ENCODE measurements at regions not wholly inside any gene's neighbourhood (a gene's known extent, or its start where the extent isn't known, plus 50 kb on each side); places are given as distances from the start of the nearest gene placed in this dataset.

GRCh38 chrX:43564953-43565352, 91.1 kb upstream of the MAOA start:
- H3K4me3 Mint-ChIP-seq = no peak overlapping the region
- CTCF ChIA-PET = no interaction called here
- H3K9me3 Mint-ChIP-seq (ENCODE audit: low read depth) = no peaks in the 10 kb centered on the region
- DNase-seq = no peak
- POLR2A ChIA-PET = no interaction called here
- intact Hi-C loops (cut with DNase I, micrococcal nuclease) = no loop called here
- no peaks in the 10 kb centered on the region for H3K36me3 Mint-ChIP-seq (ENCODE audit: low read depth)
- H3K27ac Mint-ChIP-seq = no peak overlapping the region
- no peaks in the 10 kb centered on the region for H3K4me1 Mint-ChIP-seq
- no peaks in the 10 kb centered on the region for H3K27me3 Mint-ChIP-seq
- no peak for ATAC-seq

DNA sequence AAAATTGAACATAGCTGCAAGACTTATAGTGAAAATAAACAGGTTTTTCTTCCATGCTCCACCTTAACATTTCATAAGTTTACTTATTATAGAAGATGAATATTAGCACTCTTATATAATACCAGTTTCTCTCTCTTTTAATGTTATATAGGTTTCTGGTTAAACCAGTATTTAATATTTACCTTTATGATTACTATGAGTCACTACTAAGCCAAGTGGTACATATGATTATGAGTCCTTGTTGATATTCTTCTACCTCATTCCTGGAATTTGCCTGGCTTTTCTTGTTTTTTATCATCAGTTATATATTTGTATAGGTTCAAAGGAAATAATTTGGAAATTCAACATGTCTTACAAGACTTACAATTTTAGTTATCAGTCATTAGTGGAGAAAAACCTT, 89.9 kb upstream of the MAOA start:
- ATAC-seq (no peak), DNase-seq (no peak)
- H3K36me3 Mint-ChIP-seq (ENCODE audit: low read depth) = no peaks in the 10 kb centered on the region
- H3K4me1 Mint-ChIP-seq = no peaks in the 10 kb centered on the region
- H3K27me3 Mint-ChIP-seq = no peaks in the 10 kb centered on the region
- no peaks in the 10 kb centered on the region for H3K9me3 Mint-ChIP-seq (ENCODE audit: low read depth)
- H3K4me3 Mint-ChIP-seq = no peak overlapping the region
- intact Hi-C loops (cut with DNase I, micrococcal nuclease) = no loop called here
- ChIA-PET CTCF (no interaction called here), POLR2A (no interaction called here)
- no peak overlapping the region for H3K27ac Mint-ChIP-seq

- ATAC-seq (no peak), DNase-seq (no peak)
- Mint-ChIP-seq H3K4me1 (no peaks in the 10 kb centered on the region), H3K4me3 (no peak overlapping the region), H3K36me3 (ENCODE audit: low read depth) (no peaks in the 10 kb centered on the region), H3K27me3 (peaks cover 7% of the 10 kb centered on the region), H3K27ac (no peak overlapping the region), H3K9me3 (ENCODE audit: low read depth) (no peaks in the 10 kb centered on the region)
- POLR2A ChIA-PET = no interaction called here
- intact Hi-C loops (cut with DNase I, micrococcal nuclease) = no loop called here
- CTCF ChIA-PET = no interaction called here
These were observed 82.6 kb upstream of the MAOA start for GRCh38 chrX:43573441-43574015.

GRCh38 chrX:43580621-43581020, 75.5 kb upstream of the MAOA start:
- no peak for ATAC-seq
- CTCF ChIA-PET = no interaction called here

GRCh38 chrX:43581167-43581566, 74.9 kb upstream of the MAOA start:
- ChIA-PET POLR2A (no interaction called here), CTCF (no interaction called here)
- H3K27me3 Mint-ChIP-seq = peaks cover 8% of the 10 kb centered on the region
- intact Hi-C loops (cut with DNase I, micrococcal nuclease) = no loop called here
- DNase-seq (no peak), ATAC-seq (no peak)
- no peak overlapping the region for H3K4me3 Mint-ChIP-seq
- H3K9me3 Mint-ChIP-seq (ENCODE audit: low read depth) = no peaks in the 10 kb centered on the region
- no peak overlapping the region for H3K27ac Mint-ChIP-seq
- H3K36me3 Mint-ChIP-seq (ENCODE audit: low read depth) = no peaks in the 10 kb centered on the region
- H3K4me1 Mint-ChIP-seq = no peaks in the 10 kb centered on the region

More at GRCh38 chrX:43580621-43581020, 75.5 kb upstream of the MAOA start:
- Mint-ChIP-seq H3K4me3 (no peak overlapping the region), H3K36me3 (ENCODE audit: low read depth) (no peaks in the 10 kb centered on the region), H3K27ac (no peak overlapping the region), H3K4me1 (no peaks in the 10 kb centered on the region), H3K27me3 (peaks cover 8% of the 10 kb centered on the region), H3K9me3 (ENCODE audit: low read depth) (no peaks in the 10 kb centered on the region)
- intact Hi-C loops (cut with DNase I, micrococcal nuclease) = no loop called here
- DNase-seq = no peak
- POLR2A ChIA-PET = no interaction called here

- POLR2A ChIA-PET = no interaction called here
- intact Hi-C loops (cut with DNase I, micrococcal nuclease) = no loop called here
- Mint-ChIP-seq H3K4me1 (no peaks in the 10 kb centered on the region), H3K27ac (no peak overlapping the region), H3K9me3 (ENCODE audit: low read depth) (no peaks in the 10 kb centered on the region), H3K27me3 (peaks cover 8% of the 10 kb centered on the region), H3K36me3 (ENCODE audit: low read depth) (no peaks in the 10 kb centered on the region), H3K4me3 (no peak overlapping the region)
- ATAC-seq = no peak
- CTCF ChIA-PET = no interaction called here
- DNase-seq = no peak
These were observed 74.1 kb upstream of the MAOA start for GRCh38 chrX:43581888-43582539.

- Mint-ChIP-seq H3K36me3 (ENCODE audit: low read depth) (no peaks in the 10 kb centered on the region), H3K27ac (no peak overlapping the region), H3K9me3 (ENCODE audit: low read depth) (no peaks in the 10 kb centered on the region), H3K27me3 (peaks cover 5% of the 10 kb centered on the region), H3K4me1 (no peaks in the 10 kb centered on the region), H3K4me3 (no peak overlapping the region)
- ATAC-seq = no peak
- intact Hi-C loops (cut with DNase I, micrococcal nuclease) = no loop called here
- ChIA-PET POLR2A (no interaction called here), CTCF (no interaction called here)
- no peak for DNase-seq
These were observed 73.6 kb upstream of the MAOA start for GRCh38 chrX:43582540-43582913.

DNA sequence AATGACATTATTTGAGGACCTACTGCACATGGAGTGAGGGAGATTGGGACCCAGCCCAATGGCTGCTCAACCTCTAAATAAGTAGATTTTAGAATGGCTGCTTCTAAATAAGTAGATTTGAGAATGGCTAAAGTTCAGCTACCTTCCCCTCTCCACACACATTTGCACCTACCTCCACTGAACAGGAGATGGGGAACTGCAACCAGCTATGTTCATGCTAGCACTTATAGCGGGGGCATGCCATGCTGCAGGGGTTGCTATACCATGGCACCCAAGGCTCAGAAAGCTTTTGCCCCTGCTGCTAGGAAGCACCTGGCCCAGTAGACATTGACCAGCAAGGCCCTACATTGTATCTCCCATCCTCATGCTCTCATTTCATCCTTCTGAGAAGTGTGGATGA, 70.2 kb upstream of the MAOA start:
- CTCF ChIA-PET = no interaction called here
- intact Hi-C loops (cut with DNase I, micrococcal nuclease) = no loop called here
- POLR2A ChIA-PET = no interaction called here
- Mint-ChIP-seq H3K4me3 (no peak overlapping the region), H3K4me1 (no peaks in the 10 kb centered on the region), H3K27me3 (no peaks in the 10 kb centered on the region), H3K9me3 (ENCODE audit: low read depth) (no peaks in the 10 kb centered on the region), H3K27ac (no peak overlapping the region), H3K36me3 (ENCODE audit: low read depth) (no peaks in the 10 kb centered on the region)
- no peak for DNase-seq
- no peak for ATAC-seq

- ChIA-PET CTCF (no interaction called here), POLR2A (no interaction called here)
- ATAC-seq = no peak
- DNase-seq = no peak
- H3K36me3 Mint-ChIP-seq (ENCODE audit: low read depth) = no peaks in the 10 kb centered on the region
- no peaks in the 10 kb centered on the region for H3K27me3 Mint-ChIP-seq
- H3K9me3 Mint-ChIP-seq (ENCODE audit: low read depth) = no peaks in the 10 kb centered on the region
- H3K4me3 Mint-ChIP-seq = no peak overlapping the region
- intact Hi-C loops (cut with DNase I, micrococcal nuclease) = no loop called here
- no peaks in the 10 kb centered on the region for H3K4me1 Mint-ChIP-seq
- no peak overlapping the region for H3K27ac Mint-ChIP-seq
These were observed 69.3 kb upstream of the MAOA start for GRCh38 chrX:43586830-43587229.

GRCh38 chrX:43589735-43590134, 66.4 kb upstream of the MAOA start:
- H3K27me3 Mint-ChIP-seq = no peaks in the 10 kb centered on the region
- H3K4me1 Mint-ChIP-seq = no peaks in the 10 kb centered on the region
- intact Hi-C loops (cut with DNase I, micrococcal nuclease) = no loop called here
- ChIA-PET POLR2A (no interaction called here), CTCF (no interaction called here)
- no peak overlapping the region for H3K27ac Mint-ChIP-seq
- H3K36me3 Mint-ChIP-seq (ENCODE audit: low read depth) = no peaks in the 10 kb centered on the region
- ATAC-seq (no peak), DNase-seq (no peak)
- no peaks in the 10 kb centered on the region for H3K9me3 Mint-ChIP-seq (ENCODE audit: low read depth)
- no peak overlapping the region for H3K4me3 Mint-ChIP-seq

- POLR2A ChIA-PET = no interaction called here
- no peak overlapping the region for H3K27ac Mint-ChIP-seq
- H3K4me1 Mint-ChIP-seq = no peaks in the 10 kb centered on the region
- no peaks in the 10 kb centered on the region for H3K9me3 Mint-ChIP-seq (ENCODE audit: low read depth)
- CTCF ChIA-PET = no interaction called here
- no peaks in the 10 kb centered on the region for H3K27me3 Mint-ChIP-seq
- H3K4me3 Mint-ChIP-seq = no peak overlapping the region
- H3K36me3 Mint-ChIP-seq (ENCODE audit: low read depth) = no peaks in the 10 kb centered on the region
- intact Hi-C loops (cut with DNase I, micrococcal nuclease) = no loop called here
- DNase-seq = no peak
- no peak for ATAC-seq
These were observed 65.9 kb upstream of the MAOA start for GRCh38 chrX:43590150-43590549.

DNA sequence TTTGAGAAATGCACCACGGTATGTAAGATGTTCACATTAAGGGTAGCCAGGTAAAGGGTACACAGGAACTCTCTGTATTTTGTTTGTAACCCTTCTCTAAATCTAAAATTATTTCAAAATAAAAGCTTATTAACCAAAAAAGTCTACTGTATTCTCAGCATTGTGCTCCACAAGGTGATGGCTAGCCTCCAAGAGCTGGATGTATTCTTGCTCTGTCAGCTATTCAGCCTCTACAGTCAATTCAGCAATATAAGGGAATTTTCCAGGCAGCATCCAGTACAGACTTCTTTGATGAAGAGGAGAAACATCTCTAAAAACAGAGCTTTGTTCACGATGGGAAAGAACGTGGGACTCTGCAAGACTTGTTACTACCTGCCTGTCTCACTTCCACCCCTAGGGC, 63.5 kb upstream of the MAOA start:
- Mint-ChIP-seq H3K4me1 (peaks cover 5% of the 10 kb centered on the region), H3K27me3 (no peaks in the 10 kb centered on the region), H3K36me3 (ENCODE audit: low read depth) (no peaks in the 10 kb centered on the region), H3K4me3 (no peak overlapping the region), H3K27ac (no peak overlapping the region), H3K9me3 (ENCODE audit: low read depth) (no peaks in the 10 kb centered on the region)
- intact Hi-C loops (cut with DNase I, micrococcal nuclease) = no loop called here
- DNase-seq (no peak), ATAC-seq (no peak)
- ChIA-PET POLR2A (no interaction called here), CTCF (interaction anchor here (0.6 kb wide), 1 partner anchor 365 kb away, joined by 3 read pairs; no protein-coding TSS in a partner anchor)

DNA sequence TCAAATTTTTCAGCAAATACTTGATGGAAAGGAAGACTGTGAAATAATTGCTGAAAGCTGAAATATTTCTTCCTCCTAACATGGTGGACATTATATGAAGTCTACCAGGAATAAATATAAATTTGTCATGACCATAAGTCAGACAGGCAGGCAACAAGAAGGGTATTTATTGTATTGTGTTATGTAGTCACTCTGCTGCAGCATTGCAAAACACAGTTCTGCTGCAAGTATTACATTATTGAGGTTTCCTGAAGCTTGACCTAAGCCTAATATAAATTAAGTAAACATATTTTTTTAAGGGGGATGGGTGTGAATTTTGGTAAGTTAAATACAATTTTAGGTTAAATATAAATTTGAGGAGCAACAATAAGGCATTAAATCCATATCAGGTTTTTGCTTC, 60.2 kb upstream of the MAOA start:
- ChIA-PET CTCF (interaction anchor here (0.7 to 0.8 kb wide), 2 partner anchors 25 to 174 kb away, joined by 3 read pairs; no protein-coding TSS in a partner anchor), POLR2A (no interaction called here)
- no peaks in the 10 kb centered on the region for H3K36me3 Mint-ChIP-seq (ENCODE audit: low read depth)
- no peaks in the 10 kb centered on the region for H3K9me3 Mint-ChIP-seq (ENCODE audit: low read depth)
- no peak overlapping the region for H3K27ac Mint-ChIP-seq
- no peaks in the 10 kb centered on the region for H3K27me3 Mint-ChIP-seq
- peaks cover 5% of the 10 kb centered on the region for H3K4me1 Mint-ChIP-seq
- no peak for DNase-seq
- H3K4me3 Mint-ChIP-seq = no peak overlapping the region
- intact Hi-C loops (cut with DNase I, micrococcal nuclease) = no loop called here
- ATAC-seq = no peak
